IPS-NIHi11 (cell line): ENCODE measurements at regions not wholly inside any gene's neighbourhood (a gene's known extent, or its start where the extent isn't known, plus 50 kb on each side); places are given as distances from the start of the nearest gene placed in this dataset.
A peak's percentile ranks its signal among the peaks of the same experiment; 100 is the strongest.
"Not testable (repeated sequence)": the region's sequence is repeated elsewhere in the genome, so short reads cannot be mapped to it uniquely, and the experiment has no call there.

Experiments used
- DNase-seq: peaks from one replicate; pipeline ENCODE4 v3.0.0; 2012; ENCODE audit warnings: mixed read lengths, low spot score

DNA sequence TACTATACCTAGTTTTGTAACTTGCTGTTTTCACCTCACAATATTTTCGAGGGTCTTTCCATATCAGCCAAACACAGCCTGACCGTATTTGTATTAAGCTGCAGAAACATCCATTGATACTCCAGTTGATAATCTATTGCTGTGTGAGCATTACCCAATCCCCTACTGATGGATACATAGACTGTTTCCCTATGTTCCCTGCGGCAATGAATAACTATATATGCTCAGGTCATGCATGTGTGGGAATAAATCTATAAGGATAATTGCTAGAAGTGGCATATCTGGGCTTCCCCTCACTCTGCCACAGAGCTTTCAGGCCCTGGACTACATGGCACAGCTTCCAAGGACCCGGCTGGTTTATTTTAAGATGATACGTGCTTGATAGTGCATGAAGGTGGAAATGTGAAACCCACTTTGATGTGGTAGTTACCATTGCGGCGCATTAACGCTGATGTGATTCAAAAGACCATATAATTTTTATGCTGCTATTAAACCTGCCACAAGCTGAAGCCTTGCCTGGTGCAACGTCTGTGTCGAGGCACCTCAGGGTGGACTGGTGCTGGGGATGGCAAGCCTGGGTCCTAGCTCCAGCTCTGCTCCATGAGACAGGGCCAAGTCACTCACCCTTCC lies 81.4 kb upstream of the KCNK12 start:
- DNase-seq: no peak

DNA sequence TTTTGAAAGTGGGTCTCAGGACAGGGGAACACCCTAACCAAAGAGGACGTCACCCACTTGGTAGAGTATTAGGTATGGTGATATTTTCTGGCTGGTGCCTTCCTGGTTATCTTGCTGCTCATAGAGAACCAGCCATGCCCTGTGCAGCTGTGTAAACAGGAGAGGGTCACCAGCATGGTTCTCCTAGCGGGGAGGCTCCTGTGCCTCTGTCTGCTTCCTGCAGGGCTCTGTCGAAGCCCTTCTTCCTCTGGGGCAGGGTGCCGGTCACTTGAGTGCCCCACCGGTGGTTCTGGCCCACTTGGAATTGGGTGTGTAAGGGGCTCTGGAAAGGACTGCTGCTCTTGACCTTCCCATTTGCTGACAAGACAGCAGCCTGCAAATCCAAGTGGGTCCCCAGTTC lies 80.5 kb upstream of the KCNK12 start:
- no peak for DNase-seq

DNA sequence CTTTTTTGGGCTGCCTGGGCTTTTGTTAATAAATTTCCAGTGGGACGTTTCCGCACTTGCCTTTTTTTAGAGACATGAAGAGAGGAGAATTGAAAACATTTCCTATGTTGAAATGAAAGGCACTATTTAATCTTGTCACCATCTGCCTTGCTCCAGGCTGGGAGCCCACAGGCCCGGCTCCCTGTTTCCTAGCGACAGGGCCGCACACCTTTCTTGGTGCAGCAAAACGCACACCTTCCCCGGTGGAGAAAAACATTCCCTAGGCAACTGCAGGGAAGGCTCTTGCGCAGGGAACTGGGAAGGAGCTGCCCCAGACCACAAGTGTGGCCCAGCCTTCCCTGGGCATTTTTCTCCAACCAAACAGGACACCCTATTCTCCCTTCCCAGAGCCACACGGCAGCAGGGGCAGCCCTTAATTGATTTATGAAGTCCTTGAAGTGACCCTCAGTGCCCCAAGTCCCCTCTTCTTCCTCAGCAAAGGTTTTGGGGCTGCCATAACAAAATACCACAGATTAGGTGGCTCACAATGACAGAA lies 79.3 kb upstream of the KCNK12 start:
- no peak for DNase-seq

DNA sequence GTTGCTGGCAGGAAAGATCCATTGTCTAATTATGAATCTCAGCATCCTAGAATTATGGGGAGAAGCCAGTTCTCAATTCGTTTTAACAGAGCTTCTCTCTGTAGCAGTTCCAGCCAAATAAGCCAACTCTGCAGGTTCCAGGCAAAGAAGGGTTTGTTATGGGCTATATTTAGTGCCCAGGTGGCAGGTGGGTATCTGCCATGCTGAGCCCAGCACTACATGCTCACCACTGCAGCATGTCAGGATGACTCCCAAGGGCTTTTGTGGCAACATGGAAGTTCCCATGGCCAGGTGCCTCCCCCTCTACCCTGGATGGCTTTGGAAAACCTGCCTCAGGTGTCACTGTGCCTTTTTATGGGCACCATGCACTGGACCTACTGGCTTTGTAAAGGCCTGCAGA lies 74.5 kb upstream of the KCNK12 start:
- no peak for DNase-seq

DNA sequence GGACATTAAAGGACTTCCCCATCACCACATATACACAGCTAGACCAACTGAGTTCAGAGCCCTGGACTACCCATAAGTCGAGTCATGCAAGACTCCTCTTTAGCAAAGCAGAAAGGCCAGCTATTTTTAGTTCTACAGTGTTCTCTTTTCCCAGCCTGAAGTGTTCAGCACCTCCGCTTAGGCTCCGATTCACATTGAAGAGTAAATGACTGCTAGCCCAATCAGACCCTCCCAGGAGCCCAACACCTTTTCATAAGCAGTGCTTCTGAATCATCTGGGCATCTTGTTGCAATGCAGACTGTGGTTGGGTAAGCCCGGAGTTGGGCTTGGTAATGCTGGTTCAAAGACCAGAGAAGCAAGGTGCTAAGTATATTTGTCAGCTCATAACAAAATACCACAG lies 73.6 kb upstream of the KCNK12 start:
- DNase-seq: no peak

DNA sequence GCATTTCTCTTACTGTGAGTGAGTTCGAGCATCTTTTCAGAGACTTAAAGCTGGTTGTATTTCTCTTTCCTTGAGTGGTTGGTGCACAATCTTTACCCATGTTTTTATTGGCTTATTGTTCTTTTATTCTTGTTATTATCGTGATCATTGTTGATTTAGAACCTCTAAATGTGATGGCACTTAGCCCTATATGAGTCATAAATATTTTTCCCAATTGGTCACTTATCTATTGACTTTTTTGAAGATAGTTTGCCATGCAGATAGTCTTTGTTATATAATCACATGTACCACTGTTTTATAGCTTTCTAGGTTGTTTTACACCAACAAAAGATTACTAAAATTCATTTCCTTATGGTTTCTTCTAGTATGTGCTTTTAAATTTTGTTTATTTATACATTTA lies 70.6 kb upstream of the KCNK12 start:
- no peak for DNase-seq

DNA sequence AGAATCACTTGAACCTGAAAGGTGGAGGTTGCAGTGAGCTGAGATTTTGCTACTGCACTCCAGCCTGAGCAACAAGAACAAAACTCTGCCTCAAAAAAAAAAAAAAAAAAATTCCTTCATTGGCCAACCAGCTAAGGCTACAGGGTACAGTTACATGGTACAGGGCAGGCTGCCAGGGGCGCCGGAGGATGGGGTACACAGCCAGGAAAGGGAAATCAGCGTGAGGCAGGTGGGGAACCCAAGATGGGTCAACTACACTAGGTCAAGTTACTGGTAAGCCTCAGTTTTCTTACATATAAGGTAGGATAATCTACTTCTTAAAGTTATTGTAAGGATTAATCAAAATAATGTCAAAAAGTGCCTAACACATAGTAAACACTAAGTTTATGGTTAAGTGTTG lies 69.6 kb upstream of the KCNK12 start:
- DNase-seq: no peak

DNA sequence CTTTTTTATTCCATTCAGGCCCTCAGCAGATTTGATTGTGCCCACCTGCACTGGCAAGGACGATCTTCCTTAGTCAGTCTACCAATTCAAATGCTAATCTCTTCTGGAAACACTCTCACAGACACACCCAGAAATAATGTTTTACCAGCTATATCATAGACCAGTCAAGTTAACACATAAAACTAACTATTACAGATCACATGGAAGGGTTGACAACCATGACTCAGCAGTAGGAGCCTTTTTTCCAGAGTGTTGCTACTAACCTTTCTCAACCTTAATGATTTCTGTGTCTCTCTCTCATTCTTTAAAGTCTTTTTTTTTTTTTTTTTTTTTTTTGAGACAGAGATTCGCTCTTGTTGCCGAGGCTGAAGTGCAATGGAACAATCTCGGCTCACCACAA lies 68.7 kb upstream of the KCNK12 start:
- no peak for DNase-seq

DNA sequence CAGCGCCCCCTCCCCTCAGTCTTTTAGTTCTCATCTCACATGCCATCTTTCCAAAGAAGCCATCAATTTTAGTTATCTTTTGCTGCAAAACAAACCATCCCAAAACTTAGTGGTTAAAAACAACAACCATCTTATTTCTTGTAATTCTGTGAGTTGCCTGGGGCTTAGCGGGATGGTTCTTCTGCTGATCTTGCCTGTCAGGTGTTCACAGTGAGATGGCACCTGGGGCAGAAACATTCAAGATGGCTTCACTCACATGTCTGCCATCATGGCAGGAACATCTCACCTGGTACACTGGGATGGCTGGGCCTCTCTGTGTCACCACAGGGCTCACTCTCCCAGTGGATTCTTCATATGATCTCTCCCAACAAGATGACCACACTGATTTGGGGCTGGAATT lies 67.6 kb upstream of the KCNK12 start:
- DNase-seq: no peak

DNA sequence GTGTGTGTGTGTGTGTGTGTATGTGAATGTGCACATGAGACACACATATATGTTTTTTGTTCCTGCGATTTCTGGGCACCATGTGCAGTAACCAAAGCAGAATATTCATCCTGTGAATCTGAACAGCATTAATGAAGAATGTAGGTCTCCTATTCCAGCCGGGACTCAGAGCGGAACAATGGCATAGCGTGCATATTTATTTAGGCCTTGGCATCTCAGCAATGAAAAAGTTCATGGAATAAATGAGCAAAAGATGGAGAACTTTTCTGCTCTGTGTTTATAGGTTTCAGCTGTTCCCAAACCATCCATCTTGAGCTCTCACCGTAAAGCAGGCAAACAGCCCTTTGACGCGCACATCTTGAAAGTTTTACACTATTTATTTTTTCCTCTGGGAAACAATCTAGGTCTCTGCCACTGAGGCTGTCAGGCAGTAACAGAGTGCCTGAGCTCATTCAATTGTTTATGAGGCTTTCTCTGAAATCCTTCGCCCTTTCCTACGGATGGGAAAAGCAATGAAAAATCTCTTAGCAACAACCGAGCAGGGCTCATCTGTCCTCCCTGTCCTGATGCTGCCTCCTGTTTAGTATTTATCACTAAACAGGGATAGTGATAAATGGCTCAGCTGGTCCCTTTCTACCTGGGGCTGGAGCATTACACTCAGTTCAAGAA lies 65.9 kb upstream of the KCNK12 start:
- no peak for DNase-seq

DNA sequence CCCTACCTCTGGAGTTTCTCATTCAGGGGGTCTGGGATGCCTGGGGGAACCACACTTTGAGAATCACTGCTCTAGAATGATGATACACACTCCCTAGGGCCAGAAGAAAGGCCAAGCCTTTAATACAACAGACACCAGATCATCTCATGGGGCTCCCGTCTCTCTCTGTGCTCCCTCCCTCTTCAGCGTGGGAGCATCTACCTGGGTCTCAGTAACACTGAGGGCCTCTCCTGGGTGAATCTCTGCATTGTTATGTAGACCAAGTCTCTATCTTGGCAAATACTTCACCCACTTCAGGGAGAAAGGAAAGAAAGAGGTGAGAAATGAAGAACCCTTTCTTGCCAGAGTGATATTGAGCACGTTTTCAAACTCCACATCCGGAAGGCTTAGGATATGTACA lies 65.4 kb upstream of the KCNK12 start:
- DNase-seq: peak; percentile 46

DNA sequence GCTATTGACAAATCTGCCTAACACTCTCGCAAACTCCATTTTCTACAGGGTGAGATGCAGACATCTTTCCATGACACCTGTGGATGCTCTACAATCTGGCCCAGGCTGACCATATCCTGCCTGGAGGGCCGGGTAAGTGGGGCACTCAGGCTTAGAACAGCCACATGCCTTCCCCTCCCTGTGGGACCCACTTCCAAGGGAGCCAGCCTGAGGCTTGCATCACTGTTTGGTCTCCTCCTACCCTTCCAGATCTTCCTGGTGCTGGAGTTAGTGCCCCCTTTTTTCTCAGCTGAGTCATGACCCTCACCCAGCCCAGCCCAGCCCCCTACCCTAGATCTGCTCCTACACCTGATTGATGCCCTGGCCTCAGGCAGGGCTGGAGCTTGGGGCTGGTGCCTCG lies 62.0 kb upstream of the KCNK12 start:
- no peak for DNase-seq

DNA sequence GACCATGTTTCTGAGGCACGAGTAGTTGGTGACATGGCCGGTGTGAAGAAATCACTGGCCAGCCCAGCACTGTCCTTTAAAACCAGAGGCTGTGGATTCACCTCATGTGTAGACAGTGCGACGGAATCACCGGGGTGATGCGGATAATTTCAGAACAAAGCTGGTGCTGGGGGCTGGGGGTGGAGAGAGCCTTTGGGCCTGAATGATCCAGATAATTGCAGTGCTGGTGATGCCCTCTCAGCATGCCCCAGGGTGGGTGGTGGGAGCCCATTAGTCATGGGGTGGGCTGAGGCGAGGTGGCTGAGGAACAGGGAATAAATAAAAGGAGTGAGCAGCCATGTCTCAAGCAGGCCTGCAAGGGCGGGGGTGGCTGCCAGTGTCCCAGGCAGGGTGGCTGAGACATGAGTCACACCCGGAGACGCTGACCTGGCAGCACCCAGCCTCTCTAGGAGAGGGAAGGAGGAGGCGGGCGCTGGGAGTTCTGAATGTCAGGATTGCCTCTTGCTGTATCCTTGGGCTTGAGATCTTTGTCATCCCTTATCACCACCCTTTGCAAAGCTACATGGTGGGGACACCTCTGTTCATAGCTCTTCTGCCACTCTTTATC lies 61.1 kb upstream of the KCNK12 start:
- DNase-seq: peak; percentile 64

DNA sequence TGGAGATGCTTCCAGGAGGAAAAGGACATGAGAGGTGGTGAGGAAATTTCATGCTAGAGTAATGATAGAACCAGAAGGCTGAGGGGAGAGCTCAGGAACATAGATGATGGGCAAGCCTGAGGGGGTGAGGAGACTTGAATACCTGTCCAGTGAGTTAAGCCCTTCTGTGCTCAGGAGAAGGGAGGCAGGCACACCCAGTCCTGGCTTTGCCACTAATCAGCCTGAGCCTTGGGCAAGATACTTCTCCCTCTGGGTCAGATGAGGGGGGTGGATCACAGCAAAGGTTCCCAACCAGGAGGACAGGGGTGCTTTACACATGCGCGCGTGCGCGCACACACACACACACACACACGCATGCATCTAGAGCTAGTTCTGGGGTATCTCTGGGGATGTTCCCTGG lies 60.5 kb upstream of the KCNK12 start:
- no peak for DNase-seq

DNA sequence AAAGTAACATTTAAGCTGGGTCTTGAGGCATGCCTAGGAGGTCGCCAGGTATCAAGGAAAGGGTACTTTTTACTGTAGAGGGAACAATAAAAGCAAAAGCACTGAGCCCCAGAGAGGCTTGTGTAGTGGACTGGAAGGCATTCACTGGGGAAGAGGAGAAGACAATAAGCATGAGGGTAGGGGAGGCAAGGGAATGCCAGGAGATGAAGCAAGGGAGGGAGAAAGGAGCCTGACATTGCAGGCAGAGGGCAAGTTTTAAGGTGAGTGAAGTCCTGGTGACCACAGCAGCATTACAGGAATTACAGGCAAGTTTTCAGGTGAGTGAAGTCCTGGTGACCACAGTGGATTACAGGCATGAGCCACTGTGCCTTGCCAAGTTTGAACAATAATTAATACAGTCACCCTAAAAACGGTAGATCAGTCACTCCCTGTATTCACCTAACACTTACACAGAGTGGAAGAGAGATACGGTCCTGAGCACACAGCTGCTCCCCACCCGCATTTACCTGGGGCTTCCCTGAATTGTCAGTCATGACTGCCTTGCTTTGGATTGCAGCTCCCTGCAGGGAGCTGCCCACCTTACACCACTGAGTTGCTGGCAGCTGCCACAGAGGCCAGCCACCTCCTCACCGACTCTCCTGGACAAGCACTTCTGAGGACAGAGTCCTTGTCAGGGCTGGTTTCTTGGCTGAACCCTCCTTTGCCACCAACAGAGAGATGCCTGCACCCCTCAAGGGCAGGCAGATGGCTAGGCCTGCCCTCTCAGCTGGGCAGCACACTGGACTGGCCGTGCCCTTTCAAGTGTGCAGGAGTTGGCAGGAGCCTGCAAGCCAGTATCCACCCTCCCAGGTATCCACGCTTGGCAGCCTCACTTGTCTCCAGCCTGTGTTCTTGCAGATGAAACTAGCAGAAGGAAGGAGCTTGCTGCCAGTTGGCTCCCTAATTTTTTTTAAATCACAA lies 59.0 kb upstream of the KCNK12 start:
- DNase-seq: no peak

DNA sequence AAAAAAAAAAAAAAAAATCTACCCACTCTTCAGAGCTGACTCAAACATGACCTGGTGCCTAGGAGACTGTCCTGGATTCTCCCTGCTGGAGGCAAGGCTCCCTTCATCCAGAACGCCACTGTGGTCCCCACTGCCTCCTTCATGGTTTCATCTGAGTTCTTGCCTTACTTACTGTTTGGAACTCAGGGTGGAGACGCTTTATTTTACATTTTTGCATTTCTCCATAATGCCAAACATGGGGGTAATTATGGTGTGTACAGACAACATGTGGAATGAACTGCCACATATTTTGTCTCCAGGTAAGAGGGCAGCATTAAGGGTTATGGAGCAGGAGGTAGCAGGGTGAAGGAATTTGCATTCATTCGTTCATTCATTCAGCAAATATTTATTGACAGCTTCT lies 58.1 kb upstream of the KCNK12 start:
- DNase-seq: no peak

DNA sequence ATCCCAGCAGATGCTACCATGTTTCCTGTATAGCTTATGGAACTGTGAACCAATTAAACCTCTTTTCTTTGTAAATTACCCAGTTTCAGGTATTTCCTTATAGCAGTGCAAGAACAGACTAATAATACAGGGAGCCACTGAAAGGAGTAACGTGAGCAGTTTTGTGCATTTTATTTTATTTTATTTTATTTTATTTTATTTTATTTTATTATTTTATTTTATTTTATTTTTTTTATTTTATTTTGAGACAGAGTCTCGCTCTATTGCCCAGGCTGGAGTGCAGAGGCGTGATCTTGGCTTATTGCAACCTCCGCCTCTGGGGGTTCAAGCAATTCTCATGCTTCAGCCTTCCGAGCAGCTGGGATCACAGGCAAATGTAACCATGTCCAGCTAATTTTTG lies 55.9 kb upstream of the KCNK12 start:
- DNase-seq: no peak

DNA sequence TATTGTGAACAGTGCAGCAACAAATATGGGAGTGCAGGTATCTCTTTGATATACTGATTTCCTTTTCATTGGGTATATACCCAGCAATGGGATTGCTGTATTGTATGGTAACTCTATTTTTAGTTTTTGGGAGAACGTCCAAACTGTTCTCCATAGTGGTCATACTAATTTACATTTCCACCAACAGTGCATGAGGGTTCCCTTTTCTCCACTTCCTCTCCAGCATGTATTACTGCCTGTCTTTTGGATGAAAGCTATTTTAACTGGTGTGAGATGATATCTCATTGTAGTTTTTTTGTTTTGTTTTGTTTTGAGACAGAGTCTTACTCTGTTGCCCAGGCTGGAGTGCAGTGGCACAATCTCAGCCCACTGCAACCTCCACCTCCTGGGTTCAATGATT lies 52.4 kb upstream of the KCNK12 start:
- not testable (repeated sequence) for DNase-seq

DNA sequence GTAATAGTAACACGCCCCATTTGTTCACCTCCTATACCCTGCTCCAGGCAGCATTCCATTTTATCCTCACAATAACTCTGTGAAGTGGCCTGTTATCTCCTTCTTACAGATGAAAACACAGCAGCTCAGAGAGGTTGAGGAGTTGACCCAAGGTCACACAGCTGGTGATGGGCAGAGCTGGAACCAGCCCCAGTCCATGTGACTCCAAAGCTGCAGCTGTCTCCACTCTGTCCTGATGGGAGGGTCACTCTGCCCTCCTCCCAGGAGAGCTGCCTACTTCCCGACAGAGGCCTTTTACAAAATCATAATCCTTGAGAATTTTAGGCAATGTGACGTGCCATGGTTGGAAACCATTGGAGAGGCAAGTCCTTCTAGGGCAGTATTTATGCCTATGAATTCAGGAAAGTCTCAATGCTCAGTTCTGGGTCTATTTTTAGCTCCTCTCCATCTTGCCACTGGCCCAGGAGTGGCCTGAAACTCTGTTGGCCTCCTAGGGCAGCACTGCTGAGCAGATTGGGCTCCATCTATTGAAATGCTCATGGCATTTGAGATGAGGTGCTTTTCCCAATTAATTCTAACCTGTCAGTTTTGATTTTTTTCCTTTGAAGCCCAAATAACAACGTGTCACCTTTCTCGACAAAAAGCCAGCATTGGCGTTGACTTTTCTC lies 50.1 kb upstream of the KCNK12 start:
- DNase-seq: no peak
